ENCODE measurements at regions not wholly inside any gene's neighbourhood (a gene's known extent, or its start where the extent isn't known, plus 50 kb on each side); places are given as distances from the start of the nearest gene placed in this dataset.

DNA sequence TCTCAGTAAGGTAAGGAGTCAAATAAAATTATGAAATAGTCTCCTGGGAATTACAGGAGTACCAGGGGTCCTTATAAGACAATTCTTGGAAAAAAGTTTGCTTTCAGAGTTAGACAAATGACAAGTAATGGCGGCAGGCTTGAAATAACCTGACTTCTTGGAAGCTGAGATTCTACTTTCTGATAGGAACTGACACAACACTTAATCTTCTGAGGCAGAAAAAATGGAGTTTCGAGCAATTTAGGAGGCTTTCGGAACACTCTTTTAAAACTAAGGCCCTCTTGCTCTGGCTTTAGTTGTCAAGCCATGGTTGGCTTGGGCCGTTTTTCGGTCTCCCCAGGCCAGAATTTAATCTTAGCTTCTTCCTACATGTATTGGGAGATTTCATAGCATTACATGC, 260.0 kb downstream of the GATA3 start:
- TF ChIP-seq, protein P1, sequence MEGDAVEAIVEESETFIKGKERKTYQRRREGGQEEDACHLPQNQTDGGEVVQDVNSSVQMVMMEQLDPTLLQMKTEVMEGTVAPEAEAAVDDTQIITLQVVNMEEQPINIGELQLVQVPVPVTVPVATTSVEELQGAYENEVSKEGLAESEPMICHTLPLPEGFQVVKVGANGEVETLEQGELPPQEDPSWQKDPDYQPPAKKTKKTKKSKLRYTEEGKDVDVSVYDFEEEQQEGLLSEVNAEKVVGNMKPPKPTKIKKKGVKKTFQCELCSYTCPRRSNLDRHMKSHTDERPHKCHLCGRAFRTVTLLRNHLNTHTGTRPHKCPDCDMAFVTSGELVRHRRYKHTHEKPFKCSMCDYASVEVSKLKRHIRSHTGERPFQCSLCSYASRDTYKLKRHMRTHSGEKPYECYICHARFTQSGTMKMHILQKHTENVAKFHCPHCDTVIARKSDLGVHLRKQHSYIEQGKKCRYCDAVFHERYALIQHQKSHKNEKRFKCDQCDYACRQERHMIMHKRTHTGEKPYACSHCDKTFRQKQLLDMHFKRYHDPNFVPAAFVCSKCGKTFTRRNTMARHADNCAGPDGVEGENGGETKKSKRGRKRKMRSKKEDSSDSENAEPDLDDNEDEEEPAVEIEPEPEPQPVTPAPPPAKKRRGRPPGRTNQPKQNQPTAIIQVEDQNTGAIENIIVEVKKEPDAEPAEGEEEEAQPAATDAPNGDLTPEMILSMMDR (IDR thresholded peaks at IDR 0.05), result no peak
- no peak for TF ChIP-seq POLR2AphosphoS5 (IDR thresholded peaks at IDR 0.05)
- TF ChIP-seq EP300 (IDR thresholded peaks at IDR 0.05), result no peak
